Spleen (tissue), 7 donors: ENCODE measurements at regions not wholly inside any gene's neighbourhood (a gene's known extent, or its start where the extent isn't known, plus 50 kb on each side); places are given as distances from the start of the nearest gene placed in this dataset.

Experiments used
- CTCF ChIP-seq, 11 experiments: fragments of 200-600 bp in 7 of 11; fragments of 450-650 bp in 4 of 11; sonication (generic) in 4 of 11; IDR thresholded peaks in 8 of 11; conservative IDR thresholded peaks in 3 of 11; 1 replicate in 7 of 11; 2 replicates in 4 of 11; pipeline versions ENCODE4 v1.4.0 to v1.8.0; 2016 to 2021; ENCODE audit warnings: antibody characterized with exemption in 11 of 11, inconsistent platforms in 4 of 11, mild to moderate bottlenecking in 1 of 11
- POLR2A ChIP-seq, 3 donors: fragments of 450-650 bp; IDR thresholded peaks; one replicate each; pipeline ENCODE4 v1.5.1; 2017; ENCODE audit warnings: antibody characterized with exemption in 3 of 3, mild to moderate bottlenecking in 1 of 3
- POLR2AphosphoS5 ChIP-seq, 3 donors: sonication (generic); formaldehyde crosslinking; IDR thresholded peaks; one replicate each; pipeline ENCODE4 v1.5.1; 2017; ENCODE audit warnings: antibody characterized with exemption in 3 of 3
- donor health status: DM: no; HTN: no; CAD: no; lungs with moderate emphysema.
- donor health status: DM: no; HTN: no; CAD: no.
- donor health status: DM: no; HTN: no; CAD: no.

GRCh38 chr7:3236268-3236667 is 64.8 kb upstream of the SDK1 start:
- TF ChIP-seq CTCF (IDR thresholded peaks at IDR 0.05 in 8 of 11, conservative IDR thresholded peaks at IDR 0.05 in 3 of 11) (no peak), POLR2A (IDR thresholded peaks at IDR 0.05) (no peak), POLR2AphosphoS5 (IDR thresholded peaks at IDR 0.05) (no peak)
